BJ (cell line): ENCODE measurements at regions not wholly inside any gene's neighbourhood (a gene's known extent, or its start where the extent isn't known, plus 50 kb on each side); places are given as distances from the start of the nearest gene placed in this dataset.

ENCODE experiments used
- CTCF ChIA-PET: fragments of 350-600 bp; formaldehyde crosslinking; extraction: SDS; loops from one replicate; lab custom pipeline; 2021; ENCODE audit warnings: antibody characterized with exemption, inconsistent platforms; lab: Yijun Ruan, JAX
- POLR2A ChIA-PET: fragments of 300-600 bp; sonication (Branson Sonifier 250); formaldehyde crosslinking; extraction: SDS; loops from one replicate; lab custom pipeline; 2021; ENCODE audit warnings: antibody characterized with exemption; lab: Charles Lee
- DNase-seq: peaks from one replicate; pipeline ENCODE4 v3.0.0-alpha.2; 2011; ENCODE audit warnings: low read depth
- H3K27me3 ChIP-seq: 2 replicates; pipeline ENCODE4 v1.6.0; 2011; ENCODE audit warnings: low read length; ENCODE audit not compliant: control insufficient read depth, insufficient read depth
- H3K36me3 ChIP-seq: 2 replicates; pipeline ENCODE4 v1.5.1; 2011; ENCODE audit warnings: low read length; ENCODE audit not compliant: control insufficient read depth, insufficient read depth
- H3K4me3 ChIP-seq: 2 replicates; pipeline ENCODE4 v1.5.1; 2011; ENCODE audit warnings: low read depth, mild to moderate bottlenecking, control low read depth, low read length
- CTCF ChIP-seq: IDR thresholded peaks from 2 replicates; pipeline ENCODE4 v1.5.1; 2011; ENCODE audit warnings: low read depth, mild to moderate bottlenecking, control low read depth, inconsistent platforms, low read length, moderate library complexity; ENCODE audit not compliant: insufficient read depth

GRCh38 chr1:220385158-220385557 is 112.9 kb upstream of the RAB3GAP2 start:
- no peak for DNase-seq
- no peak for TF ChIP-seq CTCF
- CTCF ChIA-PET, result interaction anchor here (0.7 kb wide), 1 partner anchor 17 kb away, joined by 3 read pairs; no protein-coding TSS in a partner anchor
- POLR2A ChIA-PET, result no interaction called here
- peaks cover 1% of the 10 kb centered on the region; the same call in 1 of the 2 replicates for H3K27me3 ChIP-seq
- no peak overlapping the region for H3K4me3 ChIP-seq
- no peaks in the 10 kb centered on the region for H3K36me3 ChIP-seq

GRCh38 chr1:220382994-220383393 is 110.7 kb upstream of the RAB3GAP2 start:
- Histone ChIP-seq H3K36me3 (no peaks in the 10 kb centered on the region), H3K27me3 (peaks cover 1% of the 10 kb centered on the region; the same call in 1 of the 2 replicates), H3K4me3 (no peak overlapping the region)
- POLR2A ChIA-PET, result no interaction called here
- TF ChIP-seq CTCF, result no peak
- CTCF ChIA-PET, result interaction anchor here (0.8 to 1.0 kb wide), 2 partner anchors 10 to 22 kb away, joined by 3 to 5 read pairs; no protein-coding TSS in a partner anchor
- no peak for DNase-seq

- DNase-seq, result no peak
- CTCF ChIA-PET, result no interaction called here
- Histone ChIP-seq H3K4me3 (no peak overlapping the region), H3K36me3 (no peaks in the 10 kb centered on the region), H3K27me3 (peaks cover 1% of the 10 kb centered on the region; the same call in 1 of the 2 replicates)
- no peak for TF ChIP-seq CTCF
- POLR2A ChIA-PET, result no interaction called here
Observed at GRCh38 chr1:220380885-220381284, 108.6 kb upstream of the RAB3GAP2 start.

- Histone ChIP-seq H3K4me3 (no peak overlapping the region), H3K27me3 (no peaks in the 10 kb centered on the region), H3K36me3 (no peaks in the 10 kb centered on the region)
- ChIA-PET POLR2A (no interaction called here), CTCF (no interaction called here)
- TF ChIP-seq CTCF, result no peak
- no peak for DNase-seq
Observed at GRCh38 chr1:220378571-220379302, 106.5 kb upstream of the RAB3GAP2 start.

- TF ChIP-seq CTCF, result no peak
- no peak overlapping the region for H3K4me3 ChIP-seq
- POLR2A ChIA-PET, result no interaction called here
- CTCF ChIA-PET, result interaction anchor here (0.6 kb wide), 1 partner anchor 1032 kb away, joined by 3 read pairs; no protein-coding TSS in a partner anchor
- H3K36me3 ChIP-seq, result no peaks in the 10 kb centered on the region
- H3K27me3 ChIP-seq, result no peaks in the 10 kb centered on the region
- no peak for DNase-seq
Observed at GRCh38 chr1:220375715-220376114, 103.5 kb upstream of the RAB3GAP2 start.
